Ishikawa (cell line): ENCODE measurements at regions not wholly inside any gene's neighbourhood (a gene's known extent, or its start where the extent isn't known, plus 50 kb on each side); places are given as distances from the start of the nearest gene placed in this dataset.

Source experiments
- CEBPB ChIP-seq: IDR thresholded peaks from 2 replicates; pipeline ENCODE4 v1.6.1; 2012
- CREB1 ChIP-seq: IDR thresholded peaks from 2 replicates; pipeline ENCODE4 v1.6.1; 2012; ENCODE audit warnings: low read depth
- EGR1 ChIP-seq: IDR thresholded peaks from 2 replicates; pipeline ENCODE4 v1.6.1; 2012
- EP300 ChIP-seq: IDR thresholded peaks from 2 replicates; pipeline ENCODE4 v1.6.1; 2012; ENCODE audit warnings: borderline replicate concordance
- FOXM1 ChIP-seq: IDR thresholded peaks from 2 replicates; pipeline ENCODE4 v1.6.1; 2012; ENCODE audit warnings: low read depth, borderline replicate concordance
- MAX ChIP-seq: IDR thresholded peaks from 2 replicates; pipeline ENCODE4 v1.6.1; 2012
- NFIC ChIP-seq: IDR thresholded peaks from 2 replicates; pipeline ENCODE4 v1.6.1; 2012
- RAD21 ChIP-seq: IDR thresholded peaks from 2 replicates; pipeline ENCODE4 v1.6.1; 2012; ENCODE audit warnings: low read depth
- REST ChIP-seq: IDR thresholded peaks from 2 replicates; pipeline ENCODE4 v1.6.1; 2012; ENCODE audit warnings: low read depth, mild to moderate bottlenecking
- TAF1 ChIP-seq: IDR thresholded peaks from 2 replicates; pipeline ENCODE4 v1.6.1; 2012; ENCODE audit warnings: low read depth, mild to moderate bottlenecking
- TCF12 ChIP-seq: IDR thresholded peaks from 2 replicates; pipeline ENCODE4 v1.6.1; 2012; ENCODE audit warnings: low read depth
- TEAD4 ChIP-seq: IDR thresholded peaks from 2 replicates; pipeline ENCODE4 v1.6.1; 2012
- USF1 ChIP-seq: IDR thresholded peaks from 2 replicates; pipeline ENCODE4 v1.6.1; 2012
- YY1 ChIP-seq: IDR thresholded peaks from 2 replicates; pipeline ENCODE4 v1.6.1; 2012; ENCODE audit warnings: low read depth
- ZBTB7A ChIP-seq: IDR thresholded peaks from 2 replicates; pipeline ENCODE4 v1.6.1; 2012; ENCODE audit warnings: low read depth

- TF ChIP-seq CEBPB (no peak), EGR1 (no peak), TAF1 (no peak), NFIC (no peak), REST (no peak), MAX (no peak), CREB1 (no peak), USF1 (no peak), RAD21 (no peak), EP300 (no peak), TCF12 (no peak), TEAD4 (no peak)
These were observed 222.2 kb upstream of the DKK2 start for GRCh38 chr4:107258359-107258758.

- TF ChIP-seq REST (no peak), MAX (no peak), YY1 (no peak), TCF12 (no peak), CREB1 (no peak), NFIC (no peak), TEAD4 (no peak), ZBTB7A (no peak), CEBPB (no peak), EGR1 (no peak), TAF1 (no peak), EP300 (no peak), RAD21 (no peak), USF1 (no peak), FOXM1 (no peak)
These were observed 219.5 kb upstream of the DKK2 start for GRCh38 chr4:107255596-107255995.

GRCh38 chr4:107255114-107255513 is 219.0 kb upstream of the DKK2 start:
- TF ChIP-seq YY1, result no peak
- no peak for TF ChIP-seq TCF12
- no peak for TF ChIP-seq EP300
- no peak for TF ChIP-seq CEBPB
- no peak for TF ChIP-seq MAX
- TF ChIP-seq CREB1, result no peak
- TF ChIP-seq TEAD4, result no peak
- TF ChIP-seq FOXM1, result no peak
- TF ChIP-seq REST, result no peak
- TF ChIP-seq ZBTB7A, result no peak
- no peak for TF ChIP-seq EGR1
- TF ChIP-seq USF1, result no peak
- TF ChIP-seq NFIC, result no peak
- TF ChIP-seq TAF1, result no peak
- no peak for TF ChIP-seq RAD21

GRCh38 chr4:107253579-107254068 is 217.5 kb upstream of the DKK2 start:
- TF ChIP-seq YY1 (no peak), TAF1 (no peak), CEBPB (no peak), FOXM1 (no peak), EGR1 (no peak), USF1 (no peak), ZBTB7A (no peak), EP300 (no peak), RAD21 (no peak), REST (no peak)
